SK-N-SH (cell line): ENCODE measurements at regions not wholly inside any gene's neighbourhood (a gene's known extent, or its start where the extent isn't known, plus 50 kb on each side); places are given as distances from the start of the nearest gene placed in this dataset.

Source experiments
- CTCF ChIA-PET: fragments of 300-600, 350-600 bp; formaldehyde crosslinking; extraction: SDS; loops from one replicate; lab custom pipeline; 2021; lab: Yijun Ruan, JAX
- POLR2A ChIA-PET: fragments of 350-600 bp; sonication (Branson Sonifier 250); formaldehyde crosslinking; extraction: SDS; loops from one replicate; lab custom pipeline; 2020; ENCODE audit warnings: antibody characterized with exemption, inconsistent platforms; lab: Yijun Ruan, JAX
- DNase-seq: peaks from one replicate; pipeline ENCODE4 v3.0.0; 2012
- H2AFZ ChIP-seq: fragments of 200-600 bp; sonication (generic); 2 replicates; pipeline ENCODE4 v1.8.1; 2016; ENCODE audit warnings: antibody characterized with exemption, mild to moderate bottlenecking, low read depth
- H3F3A ChIP-seq: fragments of 200-600 bp; sonication (generic); replicated peaks from 2 replicates; pipeline ENCODE3; 2016; ENCODE audit warnings: antibody characterized with exemption, mild to moderate bottlenecking; ENCODE audit not compliant: insufficient read depth
- H3K27ac ChIP-seq, 2 experiments: fragments of 200-500 bp in 1 of 2; fragments of 200-600 bp in 1 of 2; sonication (Bioruptor generic) in 1 of 2; sonication (generic), shearing (Covaris generic) in 1 of 2; 2 replicates each; pipeline versions ENCODE4 v1.5.1 to v1.6.1; 2014 to 2016; ENCODE audit warnings: low read depth in 2 of 2, inconsistent platforms in 1 of 2, low read length in 1 of 2, mild to moderate bottlenecking in 1 of 2, mixed read lengths in 1 of 2
- H3K27me3 ChIP-seq: fragments of 200-600 bp; sonication (generic), shearing (Covaris generic); 2 replicates; pipeline ENCODE4 v1.6.1; 2016; ENCODE audit warnings: mixed run types; ENCODE audit not compliant: insufficient read depth
- H3K36me3 ChIP-seq, 2 experiments: fragments of 200-500 bp in 1 of 2; fragments of 200-600 bp in 1 of 2; sonication (Bioruptor generic) in 1 of 2; sonication (generic) in 1 of 2; replicated peaks in 1 of 2; 2 replicates each; pipeline versions ENCODE3 to v1.5.1; 2014 to 2016; ENCODE audit warnings: low read length in 1 of 2, mild to moderate bottlenecking in 1 of 2; ENCODE audit not compliant: insufficient read depth in 2 of 2, control insufficient read depth in 1 of 2
- H3K4me1 ChIP-seq, 2 experiments: fragments of 200-500 bp in 1 of 2; fragments of 200-600 bp in 1 of 2; sonication (Bioruptor generic) in 1 of 2; sonication (generic), shearing (Covaris generic) in 1 of 2; 2 replicates each; pipeline versions ENCODE4 v1.5.1 to v1.6.1; 2014 to 2016; ENCODE audit warnings: low read depth in 1 of 2, low read length in 1 of 2, mixed run types in 1 of 2; ENCODE audit not compliant: insufficient read depth in 2 of 2, control insufficient read depth in 1 of 2
- H3K4me2 ChIP-seq: fragments of 200-600 bp; sonication (generic), shearing (Covaris generic); 2 replicates; pipeline ENCODE4 v1.6.1; 2017; ENCODE audit warnings: mixed run types
- H3K4me3 ChIP-seq, 2 experiments: fragments of 200-500 bp in 1 of 2; fragments of 200-600 bp in 1 of 2; sonication (Bioruptor generic) in 1 of 2; sonication (generic), shearing (Covaris generic) in 1 of 2; 2 replicates each; pipeline versions ENCODE4 v1.5.1 to v1.8.1; 2014 to 2016; ENCODE audit warnings: low read depth in 2 of 2, inconsistent platforms in 1 of 2, low read length in 1 of 2, mild to moderate bottlenecking in 1 of 2, mixed read lengths in 1 of 2, moderate library complexity in 1 of 2
- H3K79me2 ChIP-seq: fragments of 200-600 bp; sonication (generic); 2 replicates; pipeline ENCODE4 v1.8.1; 2017; ENCODE audit warnings: mild to moderate bottlenecking; ENCODE audit not compliant: insufficient read depth
- H3K9ac ChIP-seq: fragments of 200-600 bp; sonication (generic); 2 replicates; pipeline ENCODE4 v1.6.1; 2017; ENCODE audit warnings: mixed run types
- H3K9me2 ChIP-seq: fragments of 200-600 bp; sonication (generic); 2 replicates; pipeline ENCODE4 v1.6.1; 2017; ENCODE audit warnings: mixed run types
- H3K9me3 ChIP-seq: fragments of 200-600 bp; sonication (generic); 2 replicates; pipeline ENCODE4 v1.6.1; 2017; ENCODE audit warnings: mixed run types, mild to moderate bottlenecking, moderate library complexity
- H4K20me1 ChIP-seq: fragments of 200-600 bp; sonication (generic); 2 replicates; pipeline ENCODE4 v1.6.1; 2017; ENCODE audit warnings: mild to moderate bottlenecking, mixed run types; ENCODE audit not compliant: insufficient read depth
- CHD2 ChIP-seq: fragments of 150-350 bp; IDR thresholded peaks from 2 replicates; pipeline ENCODE4 v1.6.1; 2018; ENCODE audit warnings: low read length; ENCODE audit not compliant: partially characterized antibody
- CTCF ChIP-seq: fragments of 200-600 bp; sonication (generic); IDR thresholded peaks from 2 replicates; pipeline ENCODE4 v1.6.1; 2017; ENCODE audit warnings: antibody characterized with exemption, mild to moderate bottlenecking, moderate library complexity
- ELF1 ChIP-seq: IDR thresholded peaks from 2 replicates; pipeline ENCODE4 v1.4.0; 2012
- EP300 ChIP-seq, 2 experiments: IDR thresholded peaks; 2 replicates each; pipeline versions ENCODE4 v1.4.0 to v1.6.1; 2012; ENCODE audit warnings: borderline replicate concordance in 1 of 2, low read depth in 1 of 2, low read length in 1 of 2
- IRF3 ChIP-seq: fragments of 150-350 bp; IDR thresholded peaks from 2 replicates; pipeline ENCODE4 v1.6.1; 2016; ENCODE audit warnings: mild to moderate bottlenecking, low read depth, low read length
- JUND ChIP-seq: IDR thresholded peaks from 2 replicates; pipeline ENCODE4 v1.4.0; 2012
- NFIC ChIP-seq: IDR thresholded peaks from 2 replicates; pipeline ENCODE4 v1.4.0; 2012; ENCODE audit warnings: borderline replicate concordance
- NRF1 ChIP-seq: IDR thresholded peaks from 2 replicates; pipeline ENCODE4 v1.6.1; 2012; ENCODE audit warnings: low read depth, mild to moderate bottlenecking, low read length
- PBX3 ChIP-seq: IDR thresholded peaks from 2 replicates; pipeline ENCODE4; 2012
- RAD21 ChIP-seq: IDR thresholded peaks from 2 replicates; pipeline ENCODE4 v1.6.1; 2012; ENCODE audit warnings: mild to moderate bottlenecking, low read length
- WGBS: methylation state at CpG from one replicate; pipeline ENCODE4 v1.1.6; 2017; ENCODE audit warnings: low lambda C conversion rate; 5-methylcytosine and 5-hydroxymethylcytosine counted together
- TF ChIP-seq, protein P1 (sequence below): IDR thresholded peaks from 2 replicates; pipeline ENCODE4 v1.4.0; 2012; ENCODE audit warnings: low read depth, borderline replicate concordance
- TF ChIP-seq, protein P2 (sequence below): IDR thresholded peaks from 2 replicates; pipeline ENCODE4 v1.6.1; 2012; ENCODE audit warnings: mild to moderate bottlenecking, low read depth, low read length, moderate library complexity

DNA sequence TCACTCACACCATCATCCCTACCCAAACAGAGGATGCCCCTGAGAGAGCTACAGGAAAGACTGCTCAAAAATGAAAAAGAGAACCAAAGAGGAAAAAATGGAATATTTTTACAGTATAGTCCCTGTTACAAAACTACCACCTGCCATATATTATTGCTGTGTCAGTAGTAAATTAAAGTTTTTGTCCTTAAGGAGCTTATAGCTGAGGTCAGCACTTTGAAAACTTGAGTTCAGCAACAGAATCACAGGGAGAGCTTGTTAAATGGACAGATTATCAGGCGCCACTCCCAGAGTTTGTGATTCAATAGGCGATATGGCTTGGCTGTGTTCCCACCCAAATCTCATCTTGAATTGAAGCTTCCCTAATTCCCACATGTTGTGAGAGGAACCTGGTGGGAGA lies 71.9 kb upstream of the FAM9A start (continued):
- TF ChIP-seq PBX3 (no peak), ELF1 (no peak), NFIC (no peak), CHD2 (no peak)
- TF ChIP-seq, protein P1, sequence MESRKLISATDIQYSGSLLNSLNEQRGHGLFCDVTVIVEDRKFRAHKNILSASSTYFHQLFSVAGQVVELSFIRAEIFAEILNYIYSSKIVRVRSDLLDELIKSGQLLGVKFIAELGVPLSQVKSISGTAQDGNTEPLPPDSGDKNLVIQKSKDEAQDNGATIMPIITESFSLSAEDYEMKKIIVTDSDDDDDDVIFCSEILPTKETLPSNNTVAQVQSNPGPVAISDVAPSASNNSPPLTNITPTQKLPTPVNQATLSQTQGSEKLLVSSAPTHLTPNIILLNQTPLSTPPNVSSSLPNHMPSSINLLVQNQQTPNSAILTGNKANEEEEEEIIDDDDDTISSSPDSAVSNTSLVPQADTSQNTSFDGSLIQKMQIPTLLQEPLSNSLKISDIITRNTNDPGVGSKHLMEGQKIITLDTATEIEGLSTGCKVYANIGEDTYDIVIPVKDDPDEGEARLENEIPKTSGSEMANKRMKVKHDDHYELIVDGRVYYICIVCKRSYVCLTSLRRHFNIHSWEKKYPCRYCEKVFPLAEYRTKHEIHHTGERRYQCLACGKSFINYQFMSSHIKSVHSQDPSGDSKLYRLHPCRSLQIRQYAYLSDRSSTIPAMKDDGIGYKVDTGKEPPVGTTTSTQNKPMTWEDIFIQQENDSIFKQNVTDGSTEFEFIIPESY, result no peak

GRCh38 chrX:8870411-8870810 lies 69.2 kb upstream of the FAM9A start:
- 48% methylated on average over 3 of the region's 3 CpGs for whole genome bisulfite sequencing

GRCh38 chrX:8869812-8870211 lies 68.6 kb upstream of the FAM9A start:
- no peak for DNase-seq
- no peaks in the 10 kb centered on the region for H3K4me1 ChIP-seq
- ChIA-PET CTCF (no interaction called here), POLR2A (no interaction called here)
- H3K4me2 ChIP-seq, result no peak overlapping the region
- H3K4me3 ChIP-seq, result no peak overlapping the region
- no peaks in the 10 kb centered on the region for H3K27me3 ChIP-seq
- no peaks in the 10 kb centered on the region for H3F3A ChIP-seq
- H3K79me2 ChIP-seq, result no peaks in the 10 kb centered on the region
- no peaks in the 10 kb centered on the region for H3K9me2 ChIP-seq
- no peak overlapping the region for H2AFZ ChIP-seq
- TF ChIP-seq JUND (no peak), CTCF (no peak), IRF3 (no peak), NRF1 (no peak)
- TF ChIP-seq, protein P2, sequence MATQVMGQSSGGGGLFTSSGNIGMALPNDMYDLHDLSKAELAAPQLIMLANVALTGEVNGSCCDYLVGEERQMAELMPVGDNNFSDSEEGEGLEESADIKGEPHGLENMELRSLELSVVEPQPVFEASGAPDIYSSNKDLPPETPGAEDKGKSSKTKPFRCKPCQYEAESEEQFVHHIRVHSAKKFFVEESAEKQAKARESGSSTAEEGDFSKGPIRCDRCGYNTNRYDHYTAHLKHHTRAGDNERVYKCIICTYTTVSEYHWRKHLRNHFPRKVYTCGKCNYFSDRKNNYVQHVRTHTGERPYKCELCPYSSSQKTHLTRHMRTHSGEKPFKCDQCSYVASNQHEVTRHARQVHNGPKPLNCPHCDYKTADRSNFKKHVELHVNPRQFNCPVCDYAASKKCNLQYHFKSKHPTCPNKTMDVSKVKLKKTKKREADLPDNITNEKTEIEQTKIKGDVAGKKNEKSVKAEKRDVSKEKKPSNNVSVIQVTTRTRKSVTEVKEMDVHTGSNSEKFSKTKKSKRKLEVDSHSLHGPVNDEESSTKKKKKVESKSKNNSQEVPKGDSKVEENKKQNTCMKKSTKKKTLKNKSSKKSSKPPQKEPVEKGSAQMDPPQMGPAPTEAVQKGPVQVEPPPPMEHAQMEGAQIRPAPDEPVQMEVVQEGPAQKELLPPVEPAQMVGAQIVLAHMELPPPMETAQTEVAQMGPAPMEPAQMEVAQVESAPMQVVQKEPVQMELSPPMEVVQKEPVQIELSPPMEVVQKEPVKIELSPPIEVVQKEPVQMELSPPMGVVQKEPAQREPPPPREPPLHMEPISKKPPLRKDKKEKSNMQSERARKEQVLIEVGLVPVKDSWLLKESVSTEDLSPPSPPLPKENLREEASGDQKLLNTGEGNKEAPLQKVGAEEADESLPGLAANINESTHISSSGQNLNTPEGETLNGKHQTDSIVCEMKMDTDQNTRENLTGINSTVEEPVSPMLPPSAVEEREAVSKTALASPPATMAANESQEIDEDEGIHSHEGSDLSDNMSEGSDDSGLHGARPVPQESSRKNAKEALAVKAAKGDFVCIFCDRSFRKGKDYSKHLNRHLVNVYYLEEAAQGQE, result no peak
- H3K27ac ChIP-seq, result no peak overlapping the region
- no peaks in the 10 kb centered on the region for H3K9me3 ChIP-seq
- H3K36me3 ChIP-seq, result no peaks in the 10 kb centered on the region
- no peak overlapping the region for H3K9ac ChIP-seq
- H4K20me1 ChIP-seq, result no peaks in the 10 kb centered on the region

More at GRCh38 chrX:8870411-8870810, 69.2 kb upstream of the FAM9A start:
- no peak overlapping the region for H3K27ac ChIP-seq
- no peaks in the 10 kb centered on the region for H3F3A ChIP-seq
- H3K79me2 ChIP-seq, result no peaks in the 10 kb centered on the region
- H3K4me2 ChIP-seq, result no peak overlapping the region
- no peak overlapping the region for H3K9ac ChIP-seq
- no peaks in the 10 kb centered on the region for H3K9me3 ChIP-seq
- H3K4me1 ChIP-seq, result no peaks in the 10 kb centered on the region
- CTCF ChIA-PET, result no interaction called here
- H3K4me3 ChIP-seq, result no peak overlapping the region
- no peak for DNase-seq
- H3K36me3 ChIP-seq, result no peaks in the 10 kb centered on the region
- POLR2A ChIA-PET, result no interaction called here
- no peaks in the 10 kb centered on the region for H4K20me1 ChIP-seq
- no peaks in the 10 kb centered on the region for H3K27me3 ChIP-seq
- no peak overlapping the region for H2AFZ ChIP-seq
- no peaks in the 10 kb centered on the region for H3K9me2 ChIP-seq
- TF ChIP-seq CHD2 (no peak), RAD21 (no peak), EP300 (IDR thresholded peaks at IDR 0.05; ENCODE audit: borderline replicate concordance in 1 of 2, low read depth in 1 of 2, low read length in 1 of 2) (no peak), ELF1 (no peak)
